ENCODE measurements at regions not wholly inside any gene's neighbourhood (a gene's known extent, or its start where the extent isn't known, plus 50 kb on each side); places are given as distances from the start of the nearest gene placed in this dataset.

- TF ChIP-seq, protein P1, sequence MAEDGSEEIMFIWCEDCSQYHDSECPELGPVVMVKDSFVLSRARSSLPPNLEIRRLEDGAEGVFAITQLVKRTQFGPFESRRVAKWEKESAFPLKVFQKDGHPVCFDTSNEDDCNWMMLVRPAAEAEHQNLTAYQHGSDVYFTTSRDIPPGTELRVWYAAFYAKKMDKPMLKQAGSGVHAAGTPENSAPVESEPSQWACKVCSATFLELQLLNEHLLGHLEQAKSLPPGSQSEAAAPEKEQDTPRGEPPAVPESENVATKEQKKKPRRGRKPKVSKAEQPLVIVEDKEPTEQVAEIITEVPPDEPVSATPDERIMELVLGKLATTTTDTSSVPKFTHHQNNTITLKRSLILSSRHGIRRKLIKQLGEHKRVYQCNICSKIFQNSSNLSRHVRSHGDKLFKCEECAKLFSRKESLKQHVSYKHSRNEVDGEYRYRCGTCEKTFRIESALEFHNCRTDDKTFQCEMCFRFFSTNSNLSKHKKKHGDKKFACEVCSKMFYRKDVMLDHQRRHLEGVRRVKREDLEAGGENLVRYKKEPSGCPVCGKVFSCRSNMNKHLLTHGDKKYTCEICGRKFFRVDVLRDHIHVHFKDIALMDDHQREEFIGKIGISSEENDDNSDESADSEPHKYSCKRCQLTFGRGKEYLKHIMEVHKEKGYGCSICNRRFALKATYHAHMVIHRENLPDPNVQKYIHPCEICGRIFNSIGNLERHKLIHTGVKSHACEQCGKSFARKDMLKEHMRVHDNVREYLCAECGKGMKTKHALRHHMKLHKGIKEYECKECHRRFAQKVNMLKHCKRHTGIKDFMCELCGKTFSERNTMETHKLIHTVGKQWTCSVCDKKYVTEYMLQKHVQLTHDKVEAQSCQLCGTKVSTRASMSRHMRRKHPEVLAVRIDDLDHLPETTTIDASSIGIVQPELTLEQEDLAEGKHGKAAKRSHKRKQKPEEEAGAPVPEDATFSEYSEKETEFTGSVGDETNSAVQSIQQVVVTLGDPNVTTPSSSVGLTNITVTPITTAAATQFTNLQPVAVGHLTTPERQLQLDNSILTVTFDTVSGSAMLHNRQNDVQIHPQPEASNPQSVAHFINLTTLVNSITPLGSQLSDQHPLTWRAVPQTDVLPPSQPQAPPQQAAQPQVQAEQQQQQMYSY (CRISPR knock-in tag; IDR thresholded peaks at IDR 0.05), result no peak
- no peak for TF ChIP-seq LARP7 (IDR thresholded peaks at IDR 0.05)
These were observed 299.7 kb upstream of the PRMT6 start (continued) for GRCh38 chr1:106756752-106757151.

GRCh38 chr1:106768077-106768476 lies 288.4 kb upstream of the PRMT6 start:
- Histone ChIP-seq H3K79me2 (ENCODE audit: control insufficient read depth, insufficient read depth, low read length) (no peaks in the 10 kb centered on the region), H3K27me3 (replicated peaks in 1 of 2; ENCODE audit: control insufficient read depth in 2 of 2, insufficient read depth in 2 of 2, low read length in 1 of 2) (no peaks in the 10 kb centered on the region), H4K20me1 (ENCODE audit: control insufficient read depth, insufficient read depth) (no peaks in the 10 kb centered on the region), H3K36me3 (ENCODE audit: control insufficient read depth in 2 of 2, insufficient read depth in 2 of 2, low read length in 1 of 2) (no peaks in the 10 kb centered on the region), H3K27ac (ENCODE audit: control insufficient read depth, insufficient read depth) (no peak overlapping the region), H3K9me3 (replicated peaks; ENCODE audit: control insufficient read depth, insufficient read depth, low read length) (no peaks in the 10 kb centered on the region), H3K4me3 (no peak overlapping the region), H3K4me1 (ENCODE audit: control insufficient read depth, insufficient read depth, low read length) (no peaks in the 10 kb centered on the region), H3K9ac (ENCODE audit: control insufficient read depth, insufficient read depth, low read length) (no peak overlapping the region), H3K4me2 (ENCODE audit: control insufficient read depth, insufficient read depth) (no peak overlapping the region), H2AFZ (ENCODE audit: control insufficient read depth, low read depth, low read length) (no peak overlapping the region)
- intact Hi-C loops (cut with micrococcal nuclease; ENCODE audit: unreplicated experiment), result no loop called here
- ChIA-PET CTCF (no interaction called here), RAD21 (ENCODE audit: unreplicated experiment) (no interaction called here), SMC1A (ENCODE audit: uncharacterized antibody, unreplicated experiment) (interaction anchor here (0.7 kb wide), 2 partner anchors 19 to 39 kb away, joined by 3 read pairs; no protein-coding TSS in a partner anchor), POLR2A (no interaction called here)
- 90% methylated on average over 2 of the region's 2 CpGs for WGBS (ENCODE audit: insufficient coverage, insufficient replicate concordance, low lambda C conversion rate, missing lambda C conversion rate)
- TF ChIP-seq SIN3A (IDR thresholded peaks at IDR 0.05; ENCODE audit: low read depth, low read length) (no peak), TCF3 (IDR thresholded peaks at IDR 0.05; ENCODE audit: borderline replicate concordance, insufficient read depth, low read depth, low read length) (no peak), HDGF (IDR thresholded peaks at IDR 0.05) (no peak), ZNF622 (IDR thresholded peaks at IDR 0.05) (no peak), NFYB (IDR thresholded peaks at IDR 0.05; ENCODE audit: insufficient read depth, low read depth, low read length) (no peak), ZBED1 (IDR thresholded peaks at IDR 0.05; ENCODE audit: borderline replicate concordance) (no peak), ESRRA (IDR thresholded peaks at IDR 0.05; ENCODE audit: low read length) (no peak), CEBPB (IDR thresholded peaks at IDR 0.05; ENCODE audit: borderline replicate concordance in 1 of 2, low read depth in 2 of 2, low read length in 2 of 2) (no peak), HDAC2 (IDR thresholded peaks at IDR 0.05) (no peak), CTCF (IDR thresholded peaks at IDR 0.05 in 2 of 3, conservative IDR thresholded peaks at IDR 0.05 in 1 of 3; ENCODE audit: control insufficient read depth in 2 of 3, extremely low read depth in 1 of 3, insufficient read depth in 1 of 3, low read depth in 3 of 3, low read length in 3 of 3) (no peak), GABPA (IDR thresholded peaks at IDR 0.05; ENCODE audit: low read depth) (no peak), RFX5 (IDR thresholded peaks at IDR 0.05; ENCODE audit: low read depth, low read length) (no peak), SMC3 (IDR thresholded peaks at IDR 0.05; ENCODE audit: borderline replicate concordance, low read length) (no peak), HDAC6 (IDR thresholded peaks at IDR 0.05; ENCODE audit: unreplicated experiment) (no peak), E2F4 (IDR thresholded peaks at IDR 0.05; ENCODE audit: low read depth, low read length) (no peak), JUNB (IDR thresholded peaks at IDR 0.05) (no peak)
- in situ Hi-C loops (cut with MboI), result no loop called here
- no peak for FAIRE-seq
- ATAC-seq, result no peak
- no peak for DNase-seq (ENCODE audit: low read depth, low spot score)
- no TSS peak for BruUV-seq (replicated peaks)

Data from GM12878 (cell line).